GM12873 (cell line): ENCODE measurements at regions not wholly inside any gene's neighbourhood (a gene's known extent, or its start where the extent isn't known, plus 50 kb on each side); places are given as distances from the start of the nearest gene placed in this dataset.

Experiments used
- TF ChIP-seq, protein P1 (sequence below): IDR thresholded peaks from 2 replicates; pipeline ENCODE4 v1.5.1; 2012; ENCODE audit warnings: low read depth, mild to moderate bottlenecking, moderate library complexity, low read length, control low read depth; ENCODE audit not compliant: insufficient read depth; ENCODE audit errors: missing control alignments

GRCh38 chr10:10196701-10197100, 821.0 kb upstream of the CELF2 start:
- TF ChIP-seq, protein P1, sequence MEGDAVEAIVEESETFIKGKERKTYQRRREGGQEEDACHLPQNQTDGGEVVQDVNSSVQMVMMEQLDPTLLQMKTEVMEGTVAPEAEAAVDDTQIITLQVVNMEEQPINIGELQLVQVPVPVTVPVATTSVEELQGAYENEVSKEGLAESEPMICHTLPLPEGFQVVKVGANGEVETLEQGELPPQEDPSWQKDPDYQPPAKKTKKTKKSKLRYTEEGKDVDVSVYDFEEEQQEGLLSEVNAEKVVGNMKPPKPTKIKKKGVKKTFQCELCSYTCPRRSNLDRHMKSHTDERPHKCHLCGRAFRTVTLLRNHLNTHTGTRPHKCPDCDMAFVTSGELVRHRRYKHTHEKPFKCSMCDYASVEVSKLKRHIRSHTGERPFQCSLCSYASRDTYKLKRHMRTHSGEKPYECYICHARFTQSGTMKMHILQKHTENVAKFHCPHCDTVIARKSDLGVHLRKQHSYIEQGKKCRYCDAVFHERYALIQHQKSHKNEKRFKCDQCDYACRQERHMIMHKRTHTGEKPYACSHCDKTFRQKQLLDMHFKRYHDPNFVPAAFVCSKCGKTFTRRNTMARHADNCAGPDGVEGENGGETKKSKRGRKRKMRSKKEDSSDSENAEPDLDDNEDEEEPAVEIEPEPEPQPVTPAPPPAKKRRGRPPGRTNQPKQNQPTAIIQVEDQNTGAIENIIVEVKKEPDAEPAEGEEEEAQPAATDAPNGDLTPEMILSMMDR, result no peak

DNA sequence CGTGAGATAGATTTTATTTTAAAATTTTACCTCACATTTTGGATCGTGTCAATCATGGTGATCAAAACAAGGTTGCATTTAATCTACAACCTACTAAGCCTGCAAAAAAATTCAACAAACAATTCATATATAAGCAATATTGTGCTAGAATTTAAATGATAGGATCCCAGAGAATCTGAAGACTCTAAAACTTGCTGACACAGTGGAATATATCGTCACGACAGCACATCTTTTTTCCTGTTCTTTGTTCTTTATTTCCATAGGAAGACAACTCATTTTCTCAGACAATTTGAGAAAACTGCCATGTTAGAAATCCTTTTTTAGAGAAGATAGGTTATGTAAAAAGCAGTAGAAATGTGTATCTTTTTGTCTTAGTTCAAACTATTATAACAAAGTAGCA, 820.2 kb upstream of the CELF2 start:
- TF ChIP-seq, protein P1, result no peak

DNA sequence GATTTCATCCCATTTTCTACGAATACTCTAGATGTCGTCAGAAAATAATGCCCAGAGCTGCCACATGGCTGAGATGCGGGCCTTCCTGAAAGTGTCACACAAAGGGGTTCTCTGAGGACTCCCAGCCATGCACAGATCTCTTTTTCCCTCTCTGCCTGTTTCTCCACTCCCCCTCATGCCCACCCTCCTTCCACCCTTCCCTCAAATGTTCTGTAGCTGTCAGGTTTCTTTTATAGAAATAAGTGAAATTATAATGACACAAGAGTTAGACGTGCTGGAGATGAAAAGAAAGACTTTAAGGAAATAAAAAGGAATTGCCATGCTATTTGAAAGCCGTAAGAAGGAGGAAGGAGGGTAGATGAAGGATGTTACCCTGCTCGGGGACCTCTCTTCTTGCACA, 819.3 kb upstream of the CELF2 start:
- TF ChIP-seq, protein P1, result no peak

- TF ChIP-seq, protein P1, result no peak
These were observed 813.3 kb upstream of the CELF2 start for GRCh38 chr10:10204415-10204814.

- TF ChIP-seq, protein P1, result no peak
These were observed 811.8 kb upstream of the CELF2 start for GRCh38 chr10:10205906-10206305.

DNA sequence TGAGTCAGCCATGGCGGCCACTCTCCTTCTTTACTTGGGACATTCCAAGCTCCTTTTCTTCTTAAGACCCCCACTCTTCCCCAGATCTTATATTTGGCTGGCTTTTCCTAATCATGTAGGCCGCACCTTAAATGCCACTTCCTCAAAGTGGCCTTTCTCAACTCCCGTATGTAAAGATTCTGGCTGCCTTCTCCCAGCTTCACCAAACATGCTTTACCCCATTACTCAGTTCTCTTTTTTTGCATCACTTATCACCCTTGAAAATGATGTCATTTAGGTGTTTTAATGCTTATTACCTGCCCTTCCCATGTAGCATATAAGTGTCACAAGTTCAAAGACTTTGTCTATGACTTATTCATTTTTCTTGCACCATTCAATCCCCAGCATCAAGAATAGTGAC, 810.1 kb upstream of the CELF2 start:
- TF ChIP-seq, protein P1, result no peak

DNA sequence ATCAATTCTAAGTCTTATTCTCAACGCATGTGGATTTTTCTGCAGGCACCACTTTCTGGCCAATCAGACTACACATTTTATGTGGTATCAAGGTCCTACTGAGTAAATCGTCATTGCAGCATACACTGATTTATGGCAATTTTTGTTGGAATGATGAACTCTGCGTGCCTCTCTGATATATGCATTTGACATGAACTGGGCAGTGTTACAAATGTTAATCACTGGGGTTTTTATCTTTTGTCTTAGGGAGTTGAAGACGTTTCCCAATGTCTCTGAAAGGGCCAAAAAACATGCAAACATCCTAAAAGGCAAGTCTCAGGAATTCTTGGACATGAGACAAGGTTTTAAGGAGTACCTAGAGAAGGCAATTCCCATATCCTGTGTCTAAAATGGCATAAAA, 809.5 kb upstream of the CELF2 start:
- TF ChIP-seq, protein P1, result no peak
